IPS-11a (cell line): ENCODE measurements at regions not wholly inside any gene's neighbourhood (a gene's known extent, or its start where the extent isn't known, plus 50 kb on each side); places are given as distances from the start of the nearest gene placed in this dataset.
"Not testable (repeated sequence)": the region's sequence is repeated elsewhere in the genome, so short reads cannot be mapped to it uniquely, and the experiment has no call there.

Experiments used
- H3K4me3 ChIP-seq: one replicate; pipeline ENCODE4 v1.5.1; 2013; ENCODE audit warnings: low read depth, low read length, control low read depth

- H3K4me3 ChIP-seq, result no peak overlapping the region
These were observed 192.3 kb downstream of the PALM2AKAP2 start for GRCh38 chr9:109972026-109972882.

GRCh38 chr9:109973336-109973735 lies 193.3 kb downstream of the PALM2AKAP2 start:
- H3K4me3 ChIP-seq, result no peak overlapping the region

GRCh38 chr9:109974143-109974917 lies 194.3 kb downstream of the PALM2AKAP2 start:
- no peak overlapping the region for H3K4me3 ChIP-seq

- no peak overlapping the region for H3K4me3 ChIP-seq
These were observed 194.9 kb downstream of the PALM2AKAP2 start for GRCh38 chr9:109974918-109975276.

GRCh38 chr9:109975574-109976295 lies 195.7 kb downstream of the PALM2AKAP2 start:
- no peak overlapping the region for H3K4me3 ChIP-seq

GRCh38 chr9:109976303-109976702 lies 196.3 kb downstream of the PALM2AKAP2 start:
- no peak overlapping the region for H3K4me3 ChIP-seq

GRCh38 chr9:109977521-109977920 lies 197.5 kb downstream of the PALM2AKAP2 start:
- H3K4me3 ChIP-seq, result no peak overlapping the region

GRCh38 chr9:109981091-109981490 lies 201.1 kb downstream of the PALM2AKAP2 start:
- no peak overlapping the region for H3K4me3 ChIP-seq

- H3K4me3 ChIP-seq, result no peak overlapping the region
These were observed 206.6 kb downstream of the PALM2AKAP2 start for GRCh38 chr9:109986521-109986991.

GRCh38 chr9:109989296-109989695 lies 209.3 kb downstream of the PALM2AKAP2 start:
- H3K4me3 ChIP-seq, result no peak overlapping the region

GRCh38 chr9:109990541-109990940 lies 210.5 kb downstream of the PALM2AKAP2 start:
- no peak overlapping the region for H3K4me3 ChIP-seq

- no peak overlapping the region for H3K4me3 ChIP-seq
These were observed 212.3 kb downstream of the PALM2AKAP2 start for GRCh38 chr9:109992293-109992692.

GRCh38 chr9:109993250-109993978 lies 213.4 kb downstream of the PALM2AKAP2 start:
- no peak overlapping the region for H3K4me3 ChIP-seq

GRCh38 chr9:109994141-109994540 lies 213.8 kb downstream of the C9orf152 start:
- H3K4me3 ChIP-seq, result no peak overlapping the region

GRCh38 chr9:109996936-109997580 lies 210.9 kb downstream of the C9orf152 start:
- no peak overlapping the region for H3K4me3 ChIP-seq

- no peak overlapping the region for H3K4me3 ChIP-seq
These were observed 210.3 kb downstream of the C9orf152 start for GRCh38 chr9:109997682-109998081.

- H3K4me3 ChIP-seq, result not testable (repeated sequence)
These were observed 202.4 kb downstream of the C9orf152 start for GRCh38 chr9:110005521-110005920.

- H3K4me3 ChIP-seq, result no peak overlapping the region
These were observed 201.3 kb downstream of the C9orf152 start for GRCh38 chr9:110006657-110007056.

- H3K4me3 ChIP-seq, result no peak overlapping the region
These were observed 200.3 kb downstream of the C9orf152 start for GRCh38 chr9:110007477-110008270.
